Mesenchymal stem cell (in vitro differentiated cells and primary cell): ENCODE measurements at regions not wholly inside any gene's neighbourhood (a gene's known extent, or its start where the extent isn't known, plus 50 kb on each side); places are given as distances from the start of the nearest gene placed in this dataset.

Experiments
- DNase-seq: peaks from one replicate; pipeline ENCODE4 v3.0.0-alpha.2; 2013
- H2AFZ ChIP-seq: one replicate; pipeline ENCODE4 v1.6.1; 2013; ENCODE audit warnings: low read depth, mild to moderate bottlenecking, control low read depth, inconsistent platforms, low read length, moderate library complexity
- H2AK5ac ChIP-seq: 2 replicates; pipeline ENCODE4 v1.6.1; 2013; ENCODE audit warnings: low read length, moderate library complexity, mild to moderate bottlenecking, inconsistent platforms; ENCODE audit not compliant: severe bottlenecking
- H2BK120ac ChIP-seq: one replicate; pipeline ENCODE4 v1.6.1; 2013; ENCODE audit warnings: low read depth, mild to moderate bottlenecking, inconsistent platforms, low read length, moderate library complexity
- H2BK12ac ChIP-seq, 2 experiments: one replicate each; pipeline ENCODE4 v1.6.1; 2013; ENCODE audit warnings: inconsistent platforms in 2 of 2, low read length in 2 of 2, mild to moderate bottlenecking in 2 of 2, moderate library complexity in 2 of 2, control low read depth in 1 of 2
- H2BK15ac ChIP-seq: one replicate; pipeline ENCODE4 v1.6.1; 2013; ENCODE audit warnings: mild to moderate bottlenecking, low read depth, inconsistent platforms; ENCODE audit not compliant: poor library complexity, severe bottlenecking
- H2BK5ac ChIP-seq: 2 replicates; pipeline ENCODE4 v1.6.1; 2013; ENCODE audit warnings: low read depth, mild to moderate bottlenecking, low read length, control low read depth, inconsistent platforms; ENCODE audit not compliant: poor library complexity, severe bottlenecking
- H3K14ac ChIP-seq, 2 experiments: one replicate each; pipeline ENCODE4 v1.6.1; 2013; ENCODE audit warnings: inconsistent platforms in 2 of 2, low read length in 2 of 2, control low read depth in 1 of 2, mild to moderate bottlenecking in 1 of 2, moderate library complexity in 1 of 2
- H3K18ac ChIP-seq, 2 experiments: one replicate each; pipeline ENCODE4 v1.6.1; 2013; ENCODE audit warnings: inconsistent platforms in 2 of 2, low read length in 2 of 2, control low read depth in 1 of 2, low read depth in 1 of 2, mild to moderate bottlenecking in 1 of 2
- H3K23ac ChIP-seq, 2 experiments: one replicate each; pipeline ENCODE4 v1.6.1; 2013; ENCODE audit warnings: inconsistent platforms in 2 of 2, low read length in 2 of 2, mild to moderate bottlenecking in 2 of 2, moderate library complexity in 2 of 2, control low read depth in 1 of 2
- H3K27ac ChIP-seq: 2 replicates; pipeline ENCODE4 v1.5.1; 2013; ENCODE audit warnings: mild to moderate bottlenecking, moderate library complexity, low read length, control low read depth, inconsistent platforms; ENCODE audit not compliant: poor library complexity, severe bottlenecking
- H3K27me3 ChIP-seq, 2 experiments: 2 replicates each; pipeline versions ENCODE4 v1.6.1 to v1.7.0; 2013; ENCODE audit warnings: low read length in 2 of 2, mild to moderate bottlenecking in 2 of 2, moderate library complexity in 2 of 2, control low read depth in 1 of 2, inconsistent platforms in 1 of 2; ENCODE audit not compliant: control insufficient read depth in 1 of 2, insufficient read depth in 1 of 2
- H3K36me3 ChIP-seq, 2 experiments: 2 replicates each; pipeline versions ENCODE4 v1.6.1 to v1.7.0; 2013; ENCODE audit warnings: low read length in 2 of 2, control low read depth in 1 of 2, inconsistent platforms in 1 of 2, low read depth in 1 of 2, mild to moderate bottlenecking in 1 of 2; ENCODE audit not compliant: insufficient read depth in 2 of 2, control insufficient read depth in 1 of 2
- H3K4ac ChIP-seq, 2 experiments: one replicate each; pipeline ENCODE4 v1.6.1; 2013; ENCODE audit warnings: inconsistent platforms in 2 of 2, low read length in 2 of 2, mild to moderate bottlenecking in 2 of 2, moderate library complexity in 2 of 2, control low read depth in 1 of 2, low read depth in 1 of 2
- H3K4me1 ChIP-seq: 2 replicates; pipeline ENCODE4 v1.6.1; 2013; ENCODE audit warnings: low read depth, low read length, control low read depth; ENCODE audit not compliant: control insufficient read depth, insufficient read depth
- H3K4me2 ChIP-seq: 2 replicates; pipeline ENCODE4 v1.6.1; 2013; ENCODE audit warnings: low read length, mild to moderate bottlenecking, inconsistent platforms; ENCODE audit not compliant: poor library complexity, severe bottlenecking
- H3K4me3 ChIP-seq, 2 experiments: 2 replicates each; pipeline versions ENCODE4 v1.5.1 to v1.7.0; 2013; ENCODE audit warnings: low read length in 2 of 2, mild to moderate bottlenecking in 2 of 2, control low read depth in 1 of 2, low read depth in 1 of 2; ENCODE audit not compliant: insufficient read depth in 1 of 2
- H3K79me1 ChIP-seq: replicated peaks from 2 replicates; pipeline ENCODE4 v1.6.1; 2013; ENCODE audit warnings: mild to moderate bottlenecking, control low read depth, low read length, inconsistent platforms; ENCODE audit not compliant: poor library complexity, severe bottlenecking
- H3K9ac ChIP-seq: 2 replicates; pipeline ENCODE4 v1.7.0; 2013; ENCODE audit warnings: mild to moderate bottlenecking, low read length, moderate library complexity
- H3K9me3 ChIP-seq: 2 replicates; pipeline ENCODE4 v1.7.0; 2013; ENCODE audit warnings: mild to moderate bottlenecking, low read length; ENCODE audit not compliant: control insufficient read depth
- H4K8ac ChIP-seq: one replicate; pipeline ENCODE4 v1.6.1; 2013; ENCODE audit warnings: inconsistent platforms, mild to moderate bottlenecking, low read length, moderate library complexity
- H4K91ac ChIP-seq: one replicate; pipeline ENCODE4 v1.6.1; 2013; ENCODE audit warnings: mild to moderate bottlenecking, low read length, inconsistent platforms
- WGBS: methylation state at CpG from one replicate; pipeline ENCODE4 v1.1.7; 2013; ENCODE audit warnings: mixed read lengths; 5-methylcytosine and 5-hydroxymethylcytosine counted together

- H3K4me1 ChIP-seq = no peaks in the 10 kb centered on the region
- H3K79me1 ChIP-seq = no peaks in the 10 kb centered on the region
- H2BK5ac ChIP-seq = no peak overlapping the region
- H3K27ac ChIP-seq = no peak overlapping the region
- no peak overlapping the region for H2BK15ac ChIP-seq
- H2BK120ac ChIP-seq = no peak overlapping the region
- no peak for DNase-seq
- H4K91ac ChIP-seq = no peak overlapping the region
- no peak overlapping the region for H4K8ac ChIP-seq
- H3K9ac ChIP-seq = no peak overlapping the region
- H2BK12ac ChIP-seq = no peak overlapping the region
- H3K18ac ChIP-seq = no peak overlapping the region
- H3K4me2 ChIP-seq = no peak overlapping the region
- no peak overlapping the region for H3K14ac ChIP-seq
- no peak overlapping the region for H3K23ac ChIP-seq
- H3K4ac ChIP-seq = no peak overlapping the region
- no peak overlapping the region for H2AFZ ChIP-seq
- no peaks in the 10 kb centered on the region for H3K36me3 ChIP-seq
- 90% methylated on average over 3 of the region's 6 CpGs for WGBS
- H2AK5ac ChIP-seq = no peak overlapping the region
- no peak overlapping the region for H3K4me3 ChIP-seq
- H3K9me3 ChIP-seq = peaks cover 5% of the 10 kb centered on the region
- no peaks in the 10 kb centered on the region for H3K27me3 ChIP-seq
These were observed 1435.4 kb upstream of the LRRTM1 start for GRCh38 chr2:81739966-81740365.

GRCh38 chr2:81734981-81735380 lies 1430.4 kb upstream of the LRRTM1 start:
- no peak overlapping the region for H3K14ac ChIP-seq
- H3K18ac ChIP-seq = no peak overlapping the region
- no peak overlapping the region for H2BK15ac ChIP-seq
- no peak overlapping the region for H2AFZ ChIP-seq
- H3K27ac ChIP-seq = no peak overlapping the region
- H3K9ac ChIP-seq = no peak overlapping the region
- H3K4me3 ChIP-seq = no peak overlapping the region
- H3K79me1 ChIP-seq = no peaks in the 10 kb centered on the region
- no peak overlapping the region for H4K91ac ChIP-seq
- WGBS = 100% methylated on average over 1 of the region's 1 CpG
- peaks cover 13% of the 10 kb centered on the region for H3K9me3 ChIP-seq
- no peaks in the 10 kb centered on the region for H3K4me1 ChIP-seq
- no peak overlapping the region for H3K4ac ChIP-seq
- DNase-seq = no peak
- no peak overlapping the region for H4K8ac ChIP-seq
- H2BK120ac ChIP-seq = no peak overlapping the region
- no peak overlapping the region for H3K23ac ChIP-seq
- no peak overlapping the region for H3K4me2 ChIP-seq
- H3K36me3 ChIP-seq = no peaks in the 10 kb centered on the region
- no peak overlapping the region for H2BK12ac ChIP-seq
- no peak overlapping the region for H2BK5ac ChIP-seq
- no peaks in the 10 kb centered on the region for H3K27me3 ChIP-seq
- no peak overlapping the region for H2AK5ac ChIP-seq

- Histone ChIP-seq H2BK120ac (no peak overlapping the region), H4K8ac (no peak overlapping the region), H3K14ac (no peak overlapping the region), H3K4me1 (no peaks in the 10 kb centered on the region), H3K4me3 (no peak overlapping the region), H2BK12ac (no peak overlapping the region), H3K9ac (no peak overlapping the region), H3K79me1 (no peaks in the 10 kb centered on the region), H3K4ac (no peak overlapping the region), H3K18ac (no peak overlapping the region), H4K91ac (no peak overlapping the region), H2BK5ac (no peak overlapping the region), H3K9me3 (no peaks in the 10 kb centered on the region), H2AK5ac (no peak overlapping the region), H3K27me3 (no peaks in the 10 kb centered on the region), H3K27ac (no peak overlapping the region), H3K23ac (no peak overlapping the region), H2AFZ (no peak overlapping the region), H3K36me3 (no peaks in the 10 kb centered on the region), H2BK15ac (no peak overlapping the region), H3K4me2 (no peak overlapping the region)
- WGBS = 58% methylated on average over 2 of the region's 2 CpGs
- no peak for DNase-seq
These were observed 1410.3 kb upstream of the LRRTM1 start for GRCh38 chr2:81714817-81715216.

- H3K36me3 ChIP-seq = no peaks in the 10 kb centered on the region
- no peak overlapping the region for H2AFZ ChIP-seq
- no peak for DNase-seq
- H3K23ac ChIP-seq = no peak overlapping the region
- H2BK120ac ChIP-seq = no peak overlapping the region
- no peak overlapping the region for H4K91ac ChIP-seq
- H3K14ac ChIP-seq = no peak overlapping the region
- no peaks in the 10 kb centered on the region for H3K4me1 ChIP-seq
- no peak overlapping the region for H2BK12ac ChIP-seq
- no peaks in the 10 kb centered on the region for H3K79me1 ChIP-seq
- H3K4me3 ChIP-seq = no peak overlapping the region
- H3K18ac ChIP-seq = no peak overlapping the region
- no peak overlapping the region for H2AK5ac ChIP-seq
- H3K9ac ChIP-seq = no peak overlapping the region
- no peak overlapping the region for H2BK15ac ChIP-seq
- no peak overlapping the region for H3K27ac ChIP-seq
- H3K27me3 ChIP-seq = no peaks in the 10 kb centered on the region
- WGBS = 66% methylated on average over 2 of the region's 2 CpGs
- no peak overlapping the region for H3K4me2 ChIP-seq
- H3K4ac ChIP-seq = no peak overlapping the region
- H3K9me3 ChIP-seq = peaks cover 3% of the 10 kb centered on the region
- no peak overlapping the region for H2BK5ac ChIP-seq
- H4K8ac ChIP-seq = no peak overlapping the region
These were observed 1402.3 kb upstream of the LRRTM1 start for GRCh38 chr2:81706856-81707255.
